CD14-positive monocyte (primary cell): ENCODE measurements at regions not wholly inside any gene's neighbourhood (a gene's known extent, or its start where the extent isn't known, plus 50 kb on each side); places are given as distances from the start of the nearest gene placed in this dataset.

ENCODE experiments used
- DNase-seq, 3 donors: peaks; one replicate each; pipeline ENCODE4 v3.0.0-alpha.2; 2011 to 2022
- H2AFZ ChIP-seq: 2 replicates; pipeline ENCODE4 v1.6.0; 2012; ENCODE audit warnings: mild to moderate bottlenecking, low read depth, low read length, inconsistent platforms; ENCODE audit not compliant: insufficient read depth, poor library complexity, severe bottlenecking
- H3K27ac ChIP-seq, 2 donors: 1 replicate in 1 of 2; 2 replicates in 1 of 2; pipeline ENCODE4 v1.5.1; 2012 to 2013; ENCODE audit warnings: low read length in 2 of 2, control low read depth in 1 of 2, inconsistent platforms in 1 of 2, low read depth in 1 of 2, mild to moderate bottlenecking in 1 of 2
- H3K27me3 ChIP-seq, 2 donors: one replicate each; pipeline versions ENCODE4 v1.6.0 to v1.6.1; 2011 to 2013; ENCODE audit warnings: low read length in 2 of 2; ENCODE audit not compliant: control insufficient read depth in 2 of 2, insufficient read depth in 2 of 2
- H3K36me3 ChIP-seq, 2 donors: replicated peaks in 1 of 2; 1 replicate in 1 of 2; 2 replicates in 1 of 2; pipeline versions ENCODE4 v1.5.1 to v1.6.1; 2012 to 2013; ENCODE audit warnings: low read length in 2 of 2, control low read depth in 1 of 2, inconsistent platforms in 1 of 2, mild to moderate bottlenecking in 1 of 2; ENCODE audit not compliant: insufficient read depth in 2 of 2, control insufficient read depth in 1 of 2
- H3K4me1 ChIP-seq, 2 donors: 1 replicate in 1 of 2; 2 replicates in 1 of 2; pipeline versions ENCODE4 v1.5.1 to v1.6.1; 2012 to 2013; ENCODE audit warnings: low read length in 2 of 2, control low read depth in 1 of 2, inconsistent platforms in 1 of 2, mild to moderate bottlenecking in 1 of 2, moderate library complexity in 1 of 2; ENCODE audit not compliant: insufficient read depth in 2 of 2, control insufficient read depth in 1 of 2
- H3K4me2 ChIP-seq: replicated peaks from 2 replicates; pipeline ENCODE3; 2012; ENCODE audit warnings: low read length, moderate library complexity, mild to moderate bottlenecking; ENCODE audit not compliant: poor library complexity, severe bottlenecking; ENCODE audit errors: extremely low read depth
- H3K4me3 ChIP-seq, 3 experiments: fragments of 200-600 bp in 1 of 3; sonication (generic) in 1 of 3; replicated peaks in 1 of 3; 1 replicate in 2 of 3; 2 replicates in 1 of 3; pipeline ENCODE4 v1.5.1; 2011 to 2013; ENCODE audit warnings: low read length in 3 of 3, mild to moderate bottlenecking in 3 of 3, control low read depth in 2 of 3, low read depth in 2 of 3, inconsistent platforms in 1 of 3, moderate library complexity in 1 of 3
- H3K79me2 ChIP-seq: 2 replicates; pipeline ENCODE4 v1.6.0; 2012; ENCODE audit warnings: mild to moderate bottlenecking, control low read depth, inconsistent platforms, low read length, moderate library complexity; ENCODE audit not compliant: insufficient read depth
- H3K9ac ChIP-seq: 2 replicates; pipeline ENCODE4 v1.6.0; 2017; ENCODE audit warnings: low read length, mild to moderate bottlenecking; ENCODE audit not compliant: insufficient read depth, poor library complexity, severe bottlenecking
- H3K9me3 ChIP-seq, 2 donors: replicated peaks in 1 of 2; 1 replicate in 1 of 2; 2 replicates in 1 of 2; pipeline versions ENCODE4 v1.5.1 to v1.6.1; 2012 to 2013; ENCODE audit warnings: low read length in 2 of 2, control low read depth in 1 of 2; ENCODE audit not compliant: control insufficient read depth in 1 of 2, insufficient read depth in 1 of 2
- H4K20me1 ChIP-seq: 2 replicates; pipeline ENCODE4 v1.6.0; 2012; ENCODE audit warnings: mild to moderate bottlenecking, low read length, control low read depth, moderate library complexity; ENCODE audit not compliant: insufficient read depth
- H3K27ac Mint-ChIP-seq, 7 donors: one replicate each; pipeline ENCODE4 v1.8.0; 2020; ENCODE audit warnings: mild to moderate bottlenecking in 7 of 7, mixed read lengths in 7 of 7, moderate library complexity in 6 of 7, inconsistent platforms in 2 of 7
- H3K27me3 Mint-ChIP-seq, 3 donors: one replicate each; pipeline ENCODE4 v1.8.0; 2021 to 2022; ENCODE audit warnings: low read depth in 3 of 3, mild to moderate bottlenecking in 3 of 3, mixed read lengths in 3 of 3, moderate library complexity in 3 of 3, inconsistent platforms in 1 of 3
- H3K36me3 Mint-ChIP-seq, 2 donors: one replicate each; pipeline ENCODE4 v1.8.0; 2020; ENCODE audit warnings: mixed read lengths in 2 of 2, inconsistent platforms in 1 of 2, mild to moderate bottlenecking in 1 of 2
- H3K4me1 Mint-ChIP-seq: one replicate; pipeline ENCODE4 v1.8.0; 2020; ENCODE audit warnings: mild to moderate bottlenecking, mixed read lengths
- H3K4me3 Mint-ChIP-seq, 2 donors: one replicate each; pipeline ENCODE4 v1.8.0; 2020; ENCODE audit warnings: mild to moderate bottlenecking in 2 of 2, mixed read lengths in 2 of 2, moderate library complexity in 1 of 2
- H3K9me3 Mint-ChIP-seq, 7 donors: one replicate each; pipeline ENCODE4 v1.8.0; 2020 to 2022; ENCODE audit warnings: mixed read lengths in 7 of 7, mild to moderate bottlenecking in 6 of 7, moderate library complexity in 6 of 7, inconsistent platforms in 2 of 7
- CTCF ChIP-seq: fragments of 200-600 bp; IDR thresholded peaks from one replicate; pipeline ENCODE4 v1.8.0; 2022; ENCODE audit warnings: antibody characterized with exemption, mild to moderate bottlenecking
- WGBS: methylation state at CpG from one replicate; pipeline ENCODE4 v1.1.5; 2013; ENCODE audit warnings: missing lambda C conversion rate; ENCODE audit not compliant: insufficient coverage; 5-methylcytosine and 5-hydroxymethylcytosine counted together
- intact Hi-C, 2 donors: fragments of 100-400 bp; cut with micrococcal nuclease; formaldehyde crosslinking; loops; one replicate each; pipeline versions ENCODE4 v1.15.0 to v1.15.1; 2023

- H3K36me3 ChIP-seq, result no peaks in the 10 kb centered on the region
- H3K9me3 Mint-ChIP-seq, result peaks cover 0 to 5% (median 3%) of the 10 kb centered on the region in 7 donors
- H3K27me3 Mint-ChIP-seq, result peaks cover under 1 to 5% (median 3%) of the 10 kb centered on the region in 3 donors
- no peaks in the 10 kb centered on the region for H3K27me3 ChIP-seq
- whole genome bisulfite sequencing, result 100% methylated on average over 1 of the region's 5 CpGs
- H3K36me3 Mint-ChIP-seq, result no peaks in the 10 kb centered on the region
- intact Hi-C loops, result no loop called here
- H3K4me3 ChIP-seq, result no peak overlapping the region
- H3K79me2 ChIP-seq, result no peaks in the 10 kb centered on the region
- peaks cover 21 to 30% of the 10 kb centered on the region in 2 donors for H3K4me1 ChIP-seq
- no peaks in the 10 kb centered on the region for H4K20me1 ChIP-seq
- TF ChIP-seq CTCF, result no peak
- H3K9ac ChIP-seq, result no peak overlapping the region
- peaks cover 23% of the 10 kb centered on the region for H3K4me1 Mint-ChIP-seq
- H3K27ac ChIP-seq, result no peak overlapping the region
- no peak overlapping the region for H3K4me3 Mint-ChIP-seq
- H2AFZ ChIP-seq, result no peak overlapping the region
- peak in 2 of 3 donors; percentile 19 to 63 for DNase-seq
- H3K9me3 ChIP-seq, result peaks cover 0 to 2% of the 10 kb centered on the region in 2 donors
- H3K4me2 ChIP-seq, result no peak overlapping the region
- peak overlapping the region in 2 of 7 donors; percentile 12 to 49 for H3K27ac Mint-ChIP-seq
Measured at GRCh38 chr22:27115816-27116256, 458.4 kb downstream of the MIAT start.

GRCh38 chr22:27116312-27117086, 459.1 kb downstream of the MIAT start:
- no peaks in the 10 kb centered on the region for H3K79me2 ChIP-seq
- Mint-ChIP-seq H3K9me3 (peaks cover 0 to 5% (median 4%) of the 10 kb centered on the region in 7 donors), H3K27ac (peak overlapping the region in 1 of 7 donors; percentile 78), H3K4me1 (peaks cover 23% of the 10 kb centered on the region), H3K4me3 (no peak overlapping the region), H3K36me3 (no peaks in the 10 kb centered on the region), H3K27me3 (peaks cover 0 to 4% (median 1%) of the 10 kb centered on the region in 3 donors)
- H3K9me3 ChIP-seq, result peaks cover 0 to 2% of the 10 kb centered on the region in 2 donors
- intact Hi-C loops, result no loop called here
- H3K27ac ChIP-seq, result no peak overlapping the region
- H3K4me3 ChIP-seq, result no peak overlapping the region
- no peaks in the 10 kb centered on the region for H4K20me1 ChIP-seq
- H3K9ac ChIP-seq, result no peak overlapping the region
- WGBS, result no CpG with 5 or more reads among the region's 2 CpGs
- TF ChIP-seq CTCF, result no peak
- no peaks in the 10 kb centered on the region for H3K36me3 ChIP-seq
- no peaks in the 10 kb centered on the region for H3K27me3 ChIP-seq
- H3K4me2 ChIP-seq, result no peak overlapping the region
- H2AFZ ChIP-seq, result no peak overlapping the region
- no peak for DNase-seq
- peaks cover 21 to 30% of the 10 kb centered on the region in 2 donors for H3K4me1 ChIP-seq
